Liver (tissue), 3 donors: ENCODE measurements at regions not wholly inside any gene's neighbourhood (a gene's known extent, or its start where the extent isn't known, plus 50 kb on each side); places are given as distances from the start of the nearest gene placed in this dataset.

Source experiments
- GABPA ChIP-seq, 2 donors: IDR thresholded peaks in 1 of 2; conservative IDR thresholded peaks in 1 of 2; 2 replicates each; pipeline ENCODE4 v1.6.1; 2016; ENCODE audit warnings: antibody characterized with exemption in 2 of 2, mild to moderate bottlenecking in 1 of 2, moderate library complexity in 1 of 2
- RAD21 ChIP-seq, 2 donors: IDR thresholded peaks; 2 replicates each; pipeline ENCODE4 v1.6.1; 2016; ENCODE audit warnings: antibody characterized with exemption in 2 of 2, mild to moderate bottlenecking in 2 of 2
- RXRA ChIP-seq, 2 donors: IDR thresholded peaks; 2 replicates each; pipeline ENCODE4 v1.6.1; 2017 to 2018; ENCODE audit warnings: antibody characterized with exemption in 2 of 2, mild to moderate bottlenecking in 1 of 2
- SP1 ChIP-seq: IDR thresholded peaks from 2 replicates; pipeline ENCODE4 v1.6.1; 2018; ENCODE audit warnings: antibody characterized with exemption, mild to moderate bottlenecking
- YY1 ChIP-seq: IDR thresholded peaks from 2 replicates; pipeline ENCODE4 v1.6.1; 2016; ENCODE audit warnings: antibody characterized with exemption, mild to moderate bottlenecking
- TF ChIP-seq, protein P1 (sequence below): fragments of 150-350 bp; IDR thresholded peaks from 2 replicates; pipeline ENCODE4 v1.5.1; 2017; ENCODE audit warnings: improper control_type of control experiment, low read depth, low read length; ENCODE audit not compliant: missing input control
- TF ChIP-seq, protein P2 (sequence below): IDR thresholded peaks from 2 replicates; pipeline ENCODE4 v1.6.1; 2016; ENCODE audit warnings: antibody characterized with exemption
- TF ChIP-seq, protein P3 (sequence below): IDR thresholded peaks from 2 replicates; pipeline ENCODE4 v1.6.1; 2016; ENCODE audit warnings: antibody characterized with exemption, mild to moderate bottlenecking
- TF ChIP-seq, protein P4 (sequence below): IDR thresholded peaks from 2 replicates; pipeline ENCODE4 v1.6.1; 2016; ENCODE audit warnings: antibody characterized with exemption
- donor health status: healthy.
- donor health status: healthy.

DNA sequence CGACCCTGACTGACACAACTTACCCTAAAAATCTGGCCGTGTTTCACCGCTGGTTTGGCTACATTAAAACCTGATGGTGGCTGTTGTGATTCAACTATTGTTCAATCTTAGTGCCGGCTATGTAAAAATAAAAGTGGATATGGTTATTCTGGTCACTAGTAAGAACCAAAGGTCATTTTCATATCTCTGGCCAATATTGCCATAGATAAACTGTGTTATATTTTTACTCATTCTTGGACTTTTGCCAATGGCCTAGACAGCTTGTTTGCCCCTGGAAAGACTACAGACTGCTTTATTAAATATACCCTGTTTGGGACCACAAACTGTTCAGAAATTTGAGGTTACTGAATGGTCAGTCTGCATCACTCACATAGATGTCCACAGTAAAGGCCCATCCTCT lies 258.5 kb upstream of the KLHL1 start:
- TF ChIP-seq, protein P1, sequence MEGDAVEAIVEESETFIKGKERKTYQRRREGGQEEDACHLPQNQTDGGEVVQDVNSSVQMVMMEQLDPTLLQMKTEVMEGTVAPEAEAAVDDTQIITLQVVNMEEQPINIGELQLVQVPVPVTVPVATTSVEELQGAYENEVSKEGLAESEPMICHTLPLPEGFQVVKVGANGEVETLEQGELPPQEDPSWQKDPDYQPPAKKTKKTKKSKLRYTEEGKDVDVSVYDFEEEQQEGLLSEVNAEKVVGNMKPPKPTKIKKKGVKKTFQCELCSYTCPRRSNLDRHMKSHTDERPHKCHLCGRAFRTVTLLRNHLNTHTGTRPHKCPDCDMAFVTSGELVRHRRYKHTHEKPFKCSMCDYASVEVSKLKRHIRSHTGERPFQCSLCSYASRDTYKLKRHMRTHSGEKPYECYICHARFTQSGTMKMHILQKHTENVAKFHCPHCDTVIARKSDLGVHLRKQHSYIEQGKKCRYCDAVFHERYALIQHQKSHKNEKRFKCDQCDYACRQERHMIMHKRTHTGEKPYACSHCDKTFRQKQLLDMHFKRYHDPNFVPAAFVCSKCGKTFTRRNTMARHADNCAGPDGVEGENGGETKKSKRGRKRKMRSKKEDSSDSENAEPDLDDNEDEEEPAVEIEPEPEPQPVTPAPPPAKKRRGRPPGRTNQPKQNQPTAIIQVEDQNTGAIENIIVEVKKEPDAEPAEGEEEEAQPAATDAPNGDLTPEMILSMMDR, result no peak
- TF ChIP-seq RAD21 (IDR thresholded peaks at IDR 0.05) (no peak), RXRA (IDR thresholded peaks at IDR 0.05) (no peak), YY1 (no peak), GABPA (IDR thresholded peaks at IDR 0.05 in 1 of 2, conservative IDR thresholded peaks at IDR 0.05 in 1 of 2) (no peak), SP1 (no peak)
- TF ChIP-seq, protein P2, sequence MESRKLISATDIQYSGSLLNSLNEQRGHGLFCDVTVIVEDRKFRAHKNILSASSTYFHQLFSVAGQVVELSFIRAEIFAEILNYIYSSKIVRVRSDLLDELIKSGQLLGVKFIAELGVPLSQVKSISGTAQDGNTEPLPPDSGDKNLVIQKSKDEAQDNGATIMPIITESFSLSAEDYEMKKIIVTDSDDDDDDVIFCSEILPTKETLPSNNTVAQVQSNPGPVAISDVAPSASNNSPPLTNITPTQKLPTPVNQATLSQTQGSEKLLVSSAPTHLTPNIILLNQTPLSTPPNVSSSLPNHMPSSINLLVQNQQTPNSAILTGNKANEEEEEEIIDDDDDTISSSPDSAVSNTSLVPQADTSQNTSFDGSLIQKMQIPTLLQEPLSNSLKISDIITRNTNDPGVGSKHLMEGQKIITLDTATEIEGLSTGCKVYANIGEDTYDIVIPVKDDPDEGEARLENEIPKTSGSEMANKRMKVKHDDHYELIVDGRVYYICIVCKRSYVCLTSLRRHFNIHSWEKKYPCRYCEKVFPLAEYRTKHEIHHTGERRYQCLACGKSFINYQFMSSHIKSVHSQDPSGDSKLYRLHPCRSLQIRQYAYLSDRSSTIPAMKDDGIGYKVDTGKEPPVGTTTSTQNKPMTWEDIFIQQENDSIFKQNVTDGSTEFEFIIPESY, result no peak
- TF ChIP-seq, protein P3, sequence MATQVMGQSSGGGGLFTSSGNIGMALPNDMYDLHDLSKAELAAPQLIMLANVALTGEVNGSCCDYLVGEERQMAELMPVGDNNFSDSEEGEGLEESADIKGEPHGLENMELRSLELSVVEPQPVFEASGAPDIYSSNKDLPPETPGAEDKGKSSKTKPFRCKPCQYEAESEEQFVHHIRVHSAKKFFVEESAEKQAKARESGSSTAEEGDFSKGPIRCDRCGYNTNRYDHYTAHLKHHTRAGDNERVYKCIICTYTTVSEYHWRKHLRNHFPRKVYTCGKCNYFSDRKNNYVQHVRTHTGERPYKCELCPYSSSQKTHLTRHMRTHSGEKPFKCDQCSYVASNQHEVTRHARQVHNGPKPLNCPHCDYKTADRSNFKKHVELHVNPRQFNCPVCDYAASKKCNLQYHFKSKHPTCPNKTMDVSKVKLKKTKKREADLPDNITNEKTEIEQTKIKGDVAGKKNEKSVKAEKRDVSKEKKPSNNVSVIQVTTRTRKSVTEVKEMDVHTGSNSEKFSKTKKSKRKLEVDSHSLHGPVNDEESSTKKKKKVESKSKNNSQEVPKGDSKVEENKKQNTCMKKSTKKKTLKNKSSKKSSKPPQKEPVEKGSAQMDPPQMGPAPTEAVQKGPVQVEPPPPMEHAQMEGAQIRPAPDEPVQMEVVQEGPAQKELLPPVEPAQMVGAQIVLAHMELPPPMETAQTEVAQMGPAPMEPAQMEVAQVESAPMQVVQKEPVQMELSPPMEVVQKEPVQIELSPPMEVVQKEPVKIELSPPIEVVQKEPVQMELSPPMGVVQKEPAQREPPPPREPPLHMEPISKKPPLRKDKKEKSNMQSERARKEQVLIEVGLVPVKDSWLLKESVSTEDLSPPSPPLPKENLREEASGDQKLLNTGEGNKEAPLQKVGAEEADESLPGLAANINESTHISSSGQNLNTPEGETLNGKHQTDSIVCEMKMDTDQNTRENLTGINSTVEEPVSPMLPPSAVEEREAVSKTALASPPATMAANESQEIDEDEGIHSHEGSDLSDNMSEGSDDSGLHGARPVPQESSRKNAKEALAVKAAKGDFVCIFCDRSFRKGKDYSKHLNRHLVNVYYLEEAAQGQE, result no peak
- TF ChIP-seq, protein P4, sequence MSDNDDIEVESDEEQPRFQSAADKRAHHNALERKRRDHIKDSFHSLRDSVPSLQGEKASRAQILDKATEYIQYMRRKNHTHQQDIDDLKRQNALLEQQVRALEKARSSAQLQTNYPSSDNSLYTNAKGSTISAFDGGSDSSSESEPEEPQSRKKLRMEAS, result no peak
